OCI-LY3 (cell line): ENCODE measurements at regions not wholly inside any gene's neighbourhood (a gene's known extent, or its start where the extent isn't known, plus 50 kb on each side); places are given as distances from the start of the nearest gene placed in this dataset.

Experiments used
- H2AFZ ChIP-seq: fragments of 200-600, 300-600 bp; shearing (Covaris generic); 2 replicates; pipeline ENCODE4 v1.6.0; 2014; ENCODE audit warnings: antibody characterized with exemption, low read depth, low read length
- H3K27ac ChIP-seq: fragments of 200-600, 300-600 bp; sonication (generic); 2 replicates; pipeline ENCODE4 v1.5.1; 2014; ENCODE audit warnings: mild to moderate bottlenecking, low read length, moderate library complexity, mixed read lengths
- H3K27me3 ChIP-seq: fragments of 200-600, 300-600 bp; sonication (generic); 2 replicates; pipeline ENCODE4 v1.6.1; 2014; ENCODE audit warnings: low read depth, low read length, mixed read lengths
- H3K36me3 ChIP-seq: fragments of 200-600, 300-600 bp; sonication (generic); replicated peaks from 2 replicates; pipeline ENCODE3; 2014; ENCODE audit warnings: low read depth, low read length, mixed read lengths
- H3K4me1 ChIP-seq: fragments of 300-600, 200-600 bp; sonication (generic); 2 replicates; pipeline ENCODE4 v1.6.1; 2014; ENCODE audit warnings: low read length, mixed read lengths
- H3K4me2 ChIP-seq: fragments of 200-600, 300-600 bp; sonication (generic); 2 replicates; pipeline ENCODE4 v1.6.1; 2014; ENCODE audit warnings: low read length, mixed read lengths
- H3K4me3 ChIP-seq: fragments of 300-600, 200-600 bp; sonication (generic); 2 replicates; pipeline ENCODE4 v1.5.1; 2014; ENCODE audit warnings: antibody characterized with exemption, mild to moderate bottlenecking, low read length, moderate library complexity
- H3K79me2 ChIP-seq: fragments of 300-600, 200-600 bp; shearing (Covaris generic); 2 replicates; pipeline ENCODE4 v1.6.1; 2014; ENCODE audit warnings: mild to moderate bottlenecking, low read length, mixed read lengths
- H3K9ac ChIP-seq: fragments of 300-600, 200-600 bp; shearing (Covaris generic); 2 replicates; pipeline ENCODE4 v1.6.0; 2014; ENCODE audit warnings: mild to moderate bottlenecking, low read length, moderate library complexity
- H3K9me3 ChIP-seq: fragments of 200-600, 300-600 bp; shearing (Covaris generic); 2 replicates; pipeline ENCODE4 v1.6.1; 2014; ENCODE audit warnings: low read length, mixed read lengths; ENCODE audit not compliant: insufficient read depth
- H4K20me1 ChIP-seq: fragments of 200-600, 300-600 bp; sonication (generic); 2 replicates; pipeline ENCODE4 v1.6.1; 2016; ENCODE audit warnings: low read length, mixed read lengths; ENCODE audit not compliant: insufficient read depth
- EZH2phosphoT487 ChIP-seq: fragments of 200-600 bp; shearing (Covaris generic); IDR thresholded peaks from 2 replicates; pipeline ENCODE4 v1.6.1; 2018; ENCODE audit warnings: antibody characterized with exemption, mixed run types, low read depth
- TF ChIP-seq, protein P1 (sequence below): fragments of 200-600, 300-600 bp; sonication (generic); IDR thresholded peaks from 2 replicates; pipeline ENCODE4 v1.5.1; 2014; ENCODE audit warnings: antibody characterized with exemption, low read length, low read depth

DNA sequence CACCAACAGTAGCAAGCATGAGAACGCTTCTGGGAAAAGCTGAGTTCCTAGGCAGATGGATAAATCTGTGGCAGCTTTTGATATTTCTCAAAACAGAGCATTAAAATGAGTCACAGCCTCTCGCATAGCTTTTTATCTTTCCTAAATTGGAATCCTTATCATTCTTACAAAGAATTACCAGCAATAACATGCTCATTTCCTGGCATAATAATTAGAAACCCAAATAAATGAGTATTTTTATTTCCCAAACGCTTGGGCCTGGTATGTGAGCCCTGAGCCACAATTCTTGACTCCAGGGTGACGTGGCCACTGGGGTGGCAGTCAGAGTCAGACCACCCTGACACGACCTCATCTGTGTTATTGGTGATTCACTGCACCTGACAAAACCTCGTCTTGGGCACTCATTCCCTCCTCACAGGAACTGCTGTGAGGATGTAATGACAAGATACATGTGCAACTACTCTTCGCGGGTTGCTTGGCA is 210.7 kb downstream of the ARL4C start:
- H3K79me2 ChIP-seq = no peaks in the 10 kb centered on the region

DNA sequence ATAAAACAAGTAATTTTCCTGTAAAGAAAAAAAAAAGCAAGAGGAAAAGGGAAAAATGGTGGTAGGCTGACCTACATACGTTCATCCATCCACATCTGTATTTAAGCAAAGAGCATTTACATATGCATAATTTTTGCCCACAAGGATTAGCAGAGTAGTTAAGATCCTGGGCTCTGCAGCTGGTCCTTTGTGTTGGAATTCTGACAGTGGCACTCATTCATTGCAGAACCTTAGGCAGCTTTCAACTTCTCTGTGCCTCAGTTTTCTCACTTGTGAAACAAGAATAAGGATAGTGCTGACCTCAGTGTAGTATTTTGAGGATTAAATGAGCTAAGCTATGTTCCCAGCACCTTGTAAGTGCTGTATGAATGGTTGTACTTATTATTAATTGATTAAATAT is 211.3 kb downstream of the ARL4C start:
- H3K9me3 ChIP-seq = no peaks in the 10 kb centered on the region
- no peaks in the 10 kb centered on the region for H3K79me2 ChIP-seq
- no peak overlapping the region for H3K4me3 ChIP-seq
- TF ChIP-seq, protein P1, sequence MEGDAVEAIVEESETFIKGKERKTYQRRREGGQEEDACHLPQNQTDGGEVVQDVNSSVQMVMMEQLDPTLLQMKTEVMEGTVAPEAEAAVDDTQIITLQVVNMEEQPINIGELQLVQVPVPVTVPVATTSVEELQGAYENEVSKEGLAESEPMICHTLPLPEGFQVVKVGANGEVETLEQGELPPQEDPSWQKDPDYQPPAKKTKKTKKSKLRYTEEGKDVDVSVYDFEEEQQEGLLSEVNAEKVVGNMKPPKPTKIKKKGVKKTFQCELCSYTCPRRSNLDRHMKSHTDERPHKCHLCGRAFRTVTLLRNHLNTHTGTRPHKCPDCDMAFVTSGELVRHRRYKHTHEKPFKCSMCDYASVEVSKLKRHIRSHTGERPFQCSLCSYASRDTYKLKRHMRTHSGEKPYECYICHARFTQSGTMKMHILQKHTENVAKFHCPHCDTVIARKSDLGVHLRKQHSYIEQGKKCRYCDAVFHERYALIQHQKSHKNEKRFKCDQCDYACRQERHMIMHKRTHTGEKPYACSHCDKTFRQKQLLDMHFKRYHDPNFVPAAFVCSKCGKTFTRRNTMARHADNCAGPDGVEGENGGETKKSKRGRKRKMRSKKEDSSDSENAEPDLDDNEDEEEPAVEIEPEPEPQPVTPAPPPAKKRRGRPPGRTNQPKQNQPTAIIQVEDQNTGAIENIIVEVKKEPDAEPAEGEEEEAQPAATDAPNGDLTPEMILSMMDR = no peak
- TF ChIP-seq EZH2phosphoT487 = no peak
- H3K4me2 ChIP-seq = no peak overlapping the region
- no peaks in the 10 kb centered on the region for H3K27me3 ChIP-seq
- peaks cover 10% of the 10 kb centered on the region for H3K4me1 ChIP-seq
- H3K9ac ChIP-seq = no peak overlapping the region
- H3K27ac ChIP-seq = no peak overlapping the region
- no peaks in the 10 kb centered on the region for H3K36me3 ChIP-seq
- H4K20me1 ChIP-seq = no peaks in the 10 kb centered on the region
- H2AFZ ChIP-seq = no peak overlapping the region

More for the DNA sequence above, 210.7 kb downstream of the ARL4C start:
- Histone ChIP-seq H3K4me3 (no peak overlapping the region), H3K36me3 (no peaks in the 10 kb centered on the region), H3K27me3 (no peaks in the 10 kb centered on the region), H3K9ac (no peak overlapping the region), H3K4me1 (peaks cover 16% of the 10 kb centered on the region), H3K9me3 (no peaks in the 10 kb centered on the region), H4K20me1 (no peaks in the 10 kb centered on the region), H3K4me2 (no peak overlapping the region), H2AFZ (no peak overlapping the region), H3K27ac (no peak overlapping the region)
- TF ChIP-seq EZH2phosphoT487 = no peak
- TF ChIP-seq, protein P1 = no peak

DNA sequence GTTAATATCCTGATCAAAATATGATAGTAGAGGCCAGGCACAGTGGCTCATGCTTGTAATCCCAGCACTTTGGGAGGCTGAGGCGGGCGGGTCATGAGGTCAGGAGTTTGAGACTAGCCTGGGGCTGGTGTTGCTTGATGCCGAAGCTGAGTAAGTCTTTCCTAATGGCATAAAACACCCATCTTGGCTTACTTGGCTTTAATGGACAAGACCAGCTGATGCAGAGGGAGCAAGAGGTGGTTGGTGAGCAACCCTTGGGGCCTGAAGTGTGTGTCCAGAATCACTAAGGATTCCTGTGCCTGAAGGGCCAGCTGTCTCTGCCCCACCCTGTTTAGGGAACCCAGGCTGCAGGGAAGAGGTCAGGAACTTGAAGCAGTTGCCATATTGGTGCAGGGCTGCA is 217.2 kb downstream of the ARL4C start:
- no peaks in the 10 kb centered on the region for H3K4me1 ChIP-seq
- H3K27ac ChIP-seq = no peak overlapping the region
- no peak overlapping the region for H3K4me3 ChIP-seq
- H3K79me2 ChIP-seq = no peaks in the 10 kb centered on the region
- no peaks in the 10 kb centered on the region for H4K20me1 ChIP-seq
- TF ChIP-seq, protein P1 = no peak
- TF ChIP-seq EZH2phosphoT487 = no peak
- no peaks in the 10 kb centered on the region for H3K9me3 ChIP-seq
- no peak overlapping the region for H2AFZ ChIP-seq
- H3K36me3 ChIP-seq = no peaks in the 10 kb centered on the region
- no peak overlapping the region for H3K4me2 ChIP-seq
- H3K27me3 ChIP-seq = peaks cover 8% of the 10 kb centered on the region; the same call in 1 of the 2 replicates
- H3K9ac ChIP-seq = no peak overlapping the region

DNA sequence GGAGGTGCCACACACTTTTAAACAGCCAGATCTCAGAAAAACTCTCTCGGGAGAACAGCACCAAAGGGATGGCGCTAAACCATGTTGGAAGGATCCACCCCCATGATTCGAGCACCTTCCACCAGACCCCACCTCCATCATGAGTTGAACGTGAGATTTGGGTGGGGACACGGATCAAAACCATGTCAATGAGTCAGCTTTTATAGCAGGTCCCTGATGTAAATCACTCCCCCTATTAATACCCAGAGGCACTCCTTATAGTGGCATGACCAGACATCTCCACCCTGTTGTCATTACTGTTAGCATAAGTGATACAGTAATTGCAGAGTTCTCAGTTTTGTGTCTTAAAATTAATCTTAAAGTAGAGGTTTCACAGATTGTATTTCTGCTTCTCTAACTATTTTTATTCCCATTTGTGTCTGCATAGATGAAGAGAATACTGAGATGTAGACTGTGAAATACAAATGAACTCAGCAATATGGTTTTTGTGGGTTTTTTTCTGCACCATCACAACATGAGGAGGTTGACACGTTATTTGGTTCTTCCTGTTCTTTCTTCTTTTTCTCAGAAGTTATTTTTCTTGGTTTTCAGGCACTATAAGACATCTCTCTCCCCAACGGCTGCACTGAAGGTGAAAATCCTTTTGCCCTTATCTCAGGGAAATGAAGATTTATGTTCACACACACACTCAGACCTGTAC is 218.2 kb downstream of the ARL4C start:
- TF ChIP-seq, protein P1 = no peak
- no peak for TF ChIP-seq EZH2phosphoT487
- no peak overlapping the region for H3K4me2 ChIP-seq
- no peak overlapping the region for H3K4me3 ChIP-seq
- no peaks in the 10 kb centered on the region for H3K9me3 ChIP-seq
- no peak overlapping the region for H2AFZ ChIP-seq
- H3K27me3 ChIP-seq = peaks cover 8% of the 10 kb centered on the region; the same call in 1 of the 2 replicates
- no peak overlapping the region for H3K27ac ChIP-seq
- no peaks in the 10 kb centered on the region for H4K20me1 ChIP-seq
- no peak overlapping the region for H3K9ac ChIP-seq
- H3K79me2 ChIP-seq = no peaks in the 10 kb centered on the region
- H3K36me3 ChIP-seq = no peaks in the 10 kb centered on the region
- no peaks in the 10 kb centered on the region for H3K4me1 ChIP-seq
